Urinary bladder (tissue), 3 donors: ENCODE measurements at regions not wholly inside any gene's neighbourhood (a gene's known extent, or its start where the extent isn't known, plus 50 kb on each side); places are given as distances from the start of the nearest gene placed in this dataset.

ENCODE experiments used
- DNase-seq: peaks from one replicate; pipeline ENCODE4 v3.0.0-alpha.2; 2015; ENCODE audit errors: extremely low spot score
- H3K27ac ChIP-seq: one replicate; pipeline ENCODE4 v1.5.1; 2013; ENCODE audit warnings: low read depth, mild to moderate bottlenecking, moderate library complexity
- H3K36me3 ChIP-seq: one replicate; pipeline ENCODE4 v1.6.1; 2013; ENCODE audit warnings: mild to moderate bottlenecking, moderate library complexity; ENCODE audit not compliant: insufficient read depth
- H3K4me1 ChIP-seq: one replicate; pipeline ENCODE4 v1.6.1; 2013; ENCODE audit warnings: mild to moderate bottlenecking, moderate library complexity; ENCODE audit not compliant: insufficient read depth
- H3K4me3 ChIP-seq: one replicate; pipeline ENCODE4 v1.5.1; 2013; ENCODE audit warnings: low read depth, low read length
- WGBS: extraction: QIAGEN DNeasy Blood & Tissue Kit; methylation state at CpG from one replicate; pipeline ENCODE4 v1.1.7; 2013; 5-methylcytosine and 5-hydroxymethylcytosine counted together
- donor health status: healthy with polysubstance abuse.
- donor health status: healthy.

GRCh38 chr16:85334718-85335583, 222.7 kb upstream of the CIBAR2 start:
- WGBS = 68% methylated on average over 35 of the region's 35 CpGs

GRCh38 chr16:85335584-85336491, 223.6 kb upstream of the CIBAR2 start:
- WGBS = 84% methylated on average over 24 of the region's 24 CpGs
- no peak overlapping the region for H3K4me3 ChIP-seq
- H3K4me1 ChIP-seq = no peaks in the 10 kb centered on the region
- H3K36me3 ChIP-seq = no peaks in the 10 kb centered on the region
- DNase-seq = no peak
- no peak overlapping the region for H3K27ac ChIP-seq

More at GRCh38 chr16:85334718-85335583, 222.7 kb upstream of the CIBAR2 start:
- Histone ChIP-seq H3K27ac (no peak overlapping the region), H3K4me1 (no peaks in the 10 kb centered on the region), H3K36me3 (no peaks in the 10 kb centered on the region), H3K4me3 (no peak overlapping the region)
- no peak for DNase-seq

- H3K4me3 ChIP-seq = no peak overlapping the region
- no peak for DNase-seq
- H3K27ac ChIP-seq = no peak overlapping the region
- 94% methylated on average over 11 of the region's 11 CpGs for WGBS
- H3K36me3 ChIP-seq = no peaks in the 10 kb centered on the region
- no peaks in the 10 kb centered on the region for H3K4me1 ChIP-seq
These were observed 225.8 kb upstream of the CIBAR2 start for GRCh38 chr16:85337910-85338637.

- no peaks in the 10 kb centered on the region for H3K4me1 ChIP-seq
- H3K4me3 ChIP-seq = no peak overlapping the region
- no peaks in the 10 kb centered on the region for H3K36me3 ChIP-seq
- 95% methylated on average over 15 of the region's 15 CpGs for WGBS
- no peak overlapping the region for H3K27ac ChIP-seq
- DNase-seq = no peak
These were observed 226.3 kb upstream of the CIBAR2 start for GRCh38 chr16:85338638-85338982.

GRCh38 chr16:85338989-85339685, 226.9 kb upstream of the CIBAR2 start:
- no peak overlapping the region for H3K4me3 ChIP-seq
- 88% methylated on average over 24 of the region's 24 CpGs for WGBS

GRCh38 chr16:85341972-85342695, 229.9 kb upstream of the CIBAR2 start:
- no peak overlapping the region for H3K27ac ChIP-seq
- 92% methylated on average over 19 of the region's 19 CpGs for WGBS
- H3K4me1 ChIP-seq = no peaks in the 10 kb centered on the region
- no peaks in the 10 kb centered on the region for H3K36me3 ChIP-seq
- no peak overlapping the region for H3K4me3 ChIP-seq
- DNase-seq = no peak

More at GRCh38 chr16:85338989-85339685, 226.9 kb upstream of the CIBAR2 start:
- Histone ChIP-seq H3K36me3 (no peaks in the 10 kb centered on the region), H3K4me1 (no peaks in the 10 kb centered on the region), H3K27ac (no peak overlapping the region)
- DNase-seq = no peak

- 91% methylated on average over 17 of the region's 17 CpGs for WGBS
- Histone ChIP-seq H3K27ac (no peak overlapping the region), H3K4me3 (no peak overlapping the region), H3K4me1 (no peaks in the 10 kb centered on the region), H3K36me3 (no peaks in the 10 kb centered on the region)
- DNase-seq = no peak
These were observed 232.3 kb upstream of the CIBAR2 start for GRCh38 chr16:85344502-85345128.

- WGBS = 61% methylated on average over 7 of the region's 7 CpGs
- no peak overlapping the region for H3K4me3 ChIP-seq
These were observed 232.9 kb upstream of the CIBAR2 start for GRCh38 chr16:85345129-85345639.

GRCh38 chr16:85346404-85347212, 234.3 kb upstream of the CIBAR2 start:
- H3K4me1 ChIP-seq = no peaks in the 10 kb centered on the region
- no peaks in the 10 kb centered on the region for H3K36me3 ChIP-seq
- H3K27ac ChIP-seq = no peak overlapping the region
- WGBS = 94% methylated on average over 12 of the region's 12 CpGs
- no peak overlapping the region for H3K4me3 ChIP-seq
- DNase-seq = no peak

More at GRCh38 chr16:85345129-85345639, 232.9 kb upstream of the CIBAR2 start:
- no peaks in the 10 kb centered on the region for H3K4me1 ChIP-seq
- DNase-seq = no peak
- H3K27ac ChIP-seq = no peak overlapping the region
- H3K36me3 ChIP-seq = no peaks in the 10 kb centered on the region

GRCh38 chr16:85347213-85347591, 234.9 kb upstream of the CIBAR2 start:
- H3K4me1 ChIP-seq = no peaks in the 10 kb centered on the region
- 74% methylated on average over 11 of the region's 11 CpGs for WGBS
- DNase-seq = no peak
- no peaks in the 10 kb centered on the region for H3K36me3 ChIP-seq
- H3K27ac ChIP-seq = no peak overlapping the region
- no peak overlapping the region for H3K4me3 ChIP-seq

GRCh38 chr16:85348065-85348840, 236.0 kb upstream of the CIBAR2 start:
- WGBS = 97% methylated on average over 12 of the region's 12 CpGs
- no peak overlapping the region for H3K27ac ChIP-seq
- no peak for DNase-seq
- H3K4me3 ChIP-seq = no peak overlapping the region
- no peaks in the 10 kb centered on the region for H3K4me1 ChIP-seq
- H3K36me3 ChIP-seq = no peaks in the 10 kb centered on the region
